ENCODE measurements at regions not wholly inside any gene's neighbourhood (a gene's known extent, or its start where the extent isn't known, plus 50 kb on each side); places are given as distances from the start of the nearest gene placed in this dataset.

DNA sequence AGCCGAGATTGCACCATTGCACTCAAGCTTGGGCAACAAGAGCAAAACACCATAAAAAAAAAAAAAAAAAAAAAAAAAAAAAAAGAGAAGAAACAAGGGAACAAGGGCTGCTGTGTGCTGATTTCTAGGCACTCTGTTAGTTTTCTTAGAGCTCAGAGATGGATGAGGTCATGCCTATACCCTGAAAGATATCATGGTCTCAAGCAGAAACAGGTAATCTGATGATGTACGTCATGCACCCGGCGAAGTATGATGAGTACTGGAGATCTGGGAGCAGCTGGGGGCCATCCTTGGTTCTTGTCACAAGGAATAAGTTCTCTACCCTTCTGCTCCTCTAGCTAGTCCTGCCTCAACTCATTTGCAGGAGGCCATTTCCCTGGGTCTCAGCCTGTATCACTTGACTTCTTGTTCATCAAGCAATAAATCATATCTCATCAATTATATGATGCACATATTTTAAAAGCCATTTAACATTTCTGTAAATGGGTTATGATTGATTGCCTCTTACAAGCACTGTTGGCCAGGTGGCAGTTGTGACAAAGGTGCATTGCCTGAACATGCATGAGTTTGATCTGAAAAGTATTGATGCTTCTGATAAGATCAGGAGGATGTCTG is 517.2 kb downstream of the DHX35 start:
- Histone ChIP-seq H3K27ac (no peak overlapping the region), H3K4me3 (no peak overlapping the region)
- DNase-seq (ENCODE audit: low spot score) = no peak
- TF ChIP-seq, protein P1, sequence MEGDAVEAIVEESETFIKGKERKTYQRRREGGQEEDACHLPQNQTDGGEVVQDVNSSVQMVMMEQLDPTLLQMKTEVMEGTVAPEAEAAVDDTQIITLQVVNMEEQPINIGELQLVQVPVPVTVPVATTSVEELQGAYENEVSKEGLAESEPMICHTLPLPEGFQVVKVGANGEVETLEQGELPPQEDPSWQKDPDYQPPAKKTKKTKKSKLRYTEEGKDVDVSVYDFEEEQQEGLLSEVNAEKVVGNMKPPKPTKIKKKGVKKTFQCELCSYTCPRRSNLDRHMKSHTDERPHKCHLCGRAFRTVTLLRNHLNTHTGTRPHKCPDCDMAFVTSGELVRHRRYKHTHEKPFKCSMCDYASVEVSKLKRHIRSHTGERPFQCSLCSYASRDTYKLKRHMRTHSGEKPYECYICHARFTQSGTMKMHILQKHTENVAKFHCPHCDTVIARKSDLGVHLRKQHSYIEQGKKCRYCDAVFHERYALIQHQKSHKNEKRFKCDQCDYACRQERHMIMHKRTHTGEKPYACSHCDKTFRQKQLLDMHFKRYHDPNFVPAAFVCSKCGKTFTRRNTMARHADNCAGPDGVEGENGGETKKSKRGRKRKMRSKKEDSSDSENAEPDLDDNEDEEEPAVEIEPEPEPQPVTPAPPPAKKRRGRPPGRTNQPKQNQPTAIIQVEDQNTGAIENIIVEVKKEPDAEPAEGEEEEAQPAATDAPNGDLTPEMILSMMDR (IDR thresholded peaks at IDR 0.05) = no peak

DNA sequence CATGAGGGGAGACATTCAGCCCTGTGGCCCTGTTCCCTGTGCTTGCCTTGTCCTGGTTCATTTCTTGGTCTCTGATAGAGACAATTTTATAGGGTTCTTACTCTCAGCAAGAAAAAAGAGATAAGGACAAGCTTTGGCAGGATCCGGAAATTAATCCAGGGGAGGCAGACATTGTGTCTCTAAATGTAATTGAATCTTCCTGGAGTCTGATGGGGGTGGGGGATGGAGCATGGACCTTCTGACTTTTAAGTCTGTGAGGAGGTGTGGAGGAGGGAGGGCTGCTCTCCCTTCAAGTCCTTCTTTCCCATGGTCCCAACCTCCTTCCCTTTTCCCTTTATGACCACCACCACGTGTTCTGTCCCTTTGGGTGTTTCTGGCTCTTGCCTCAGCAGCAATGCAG is 512.7 kb downstream of the DHX35 start:
- DNase-seq (ENCODE audit: low spot score) = no peak
- Histone ChIP-seq H3K27ac (no peak overlapping the region), H3K4me3 (no peak overlapping the region)
- TF ChIP-seq, protein P1 (IDR thresholded peaks at IDR 0.05) = no peak

DNA sequence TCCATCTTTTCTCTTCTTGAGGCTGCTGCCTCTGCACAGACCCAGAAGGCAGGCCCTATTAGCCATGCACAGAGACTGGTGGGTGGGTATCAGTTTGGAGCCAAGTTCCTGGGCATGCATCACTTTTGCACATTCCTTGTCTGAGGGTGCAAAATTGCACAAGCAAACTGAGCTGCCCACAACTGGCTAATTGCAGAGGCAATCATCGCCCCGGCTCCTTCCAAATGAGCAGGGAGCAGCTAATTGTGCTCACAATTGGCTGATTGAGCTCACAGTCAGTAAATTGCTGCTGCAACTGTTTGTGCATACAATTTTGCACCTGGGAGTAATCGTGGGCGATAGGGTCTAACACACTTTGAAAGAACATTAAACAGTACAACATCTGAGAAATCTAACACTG is 511.4 kb downstream of the DHX35 start:
- DNase-seq (ENCODE audit: low spot score) = no peak
- Histone ChIP-seq H3K4me3 (no peak overlapping the region), H3K27ac (no peak overlapping the region)
- TF ChIP-seq, protein P1 (IDR thresholded peaks at IDR 0.05) = no peak

DNA sequence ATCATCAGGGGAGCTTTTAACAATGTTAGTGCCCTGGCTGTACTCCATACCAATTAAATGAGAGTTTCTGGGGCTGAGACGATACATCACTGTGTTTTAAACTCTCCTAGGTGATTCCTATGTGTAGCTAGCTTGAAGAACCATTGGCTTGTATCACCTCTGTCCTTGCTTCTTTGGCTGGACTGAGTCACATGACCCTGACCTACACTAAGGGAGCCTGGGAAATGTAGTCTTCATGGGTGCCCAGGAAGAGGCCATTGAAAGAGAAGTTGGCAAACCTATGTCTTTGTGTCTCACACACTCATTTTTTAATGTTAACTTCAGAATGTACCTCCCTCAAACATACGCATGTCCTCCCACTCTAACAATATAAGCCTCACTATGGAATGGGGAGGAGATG is 506.6 kb downstream of the DHX35 start:
- Histone ChIP-seq H3K4me3 (no peak overlapping the region), H3K27ac (no peak overlapping the region)
- DNase-seq (ENCODE audit: low spot score) = no peak
- TF ChIP-seq, protein P1 (IDR thresholded peaks at IDR 0.05) = no peak

DNA sequence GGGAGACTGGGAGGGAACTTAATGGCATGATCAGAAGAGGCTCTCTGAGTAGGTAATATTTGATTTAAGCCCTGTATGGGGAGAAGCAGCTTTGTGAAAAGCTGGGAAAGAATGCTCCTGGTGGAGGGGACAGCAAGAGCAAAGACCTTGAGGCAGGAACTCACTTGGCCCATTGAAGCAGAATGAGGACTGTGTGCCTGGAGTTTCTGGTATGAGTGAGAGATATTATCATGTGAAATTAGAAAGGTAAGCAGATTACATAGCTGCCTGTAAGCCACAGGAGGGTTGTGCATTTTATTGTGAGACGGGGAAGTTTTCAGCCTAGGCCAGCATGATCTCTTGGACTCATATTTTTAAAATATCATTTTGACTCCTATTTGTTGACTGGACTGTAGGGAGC is 502.1 kb downstream of the DHX35 start:
- Histone ChIP-seq H3K4me3 (no peak overlapping the region), H3K27ac (no peak overlapping the region)
- TF ChIP-seq, protein P1 (IDR thresholded peaks at IDR 0.05) = no peak
- no peak for DNase-seq (ENCODE audit: low spot score)

DNA sequence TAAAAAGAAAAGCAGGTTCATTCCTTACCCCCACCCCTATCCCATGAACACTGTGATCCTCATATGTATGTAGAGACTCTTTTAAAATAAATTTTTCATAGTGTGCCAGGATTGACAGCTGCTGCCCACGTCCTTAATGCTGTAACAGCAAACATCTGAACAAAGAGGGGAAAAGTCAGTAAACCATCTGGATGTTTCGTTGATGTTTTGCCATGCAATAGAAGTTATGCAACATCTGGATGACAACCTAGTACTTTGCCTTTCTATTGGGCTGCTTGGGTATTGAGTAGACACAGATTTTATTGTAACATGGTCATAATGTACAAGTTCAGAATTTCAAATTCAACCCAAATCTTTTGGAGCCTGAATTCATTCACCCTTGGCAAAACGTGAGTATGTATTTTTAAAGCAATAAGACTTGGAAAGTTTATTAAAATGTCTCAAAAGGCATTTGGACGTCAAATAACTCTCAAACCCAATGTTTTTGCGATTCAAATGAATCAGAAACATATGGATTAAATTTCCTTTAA is 500.3 kb downstream of the DHX35 start:
- no peak overlapping the region for H3K4me3 ChIP-seq
- TF ChIP-seq, protein P1 (IDR thresholded peaks at IDR 0.05) = no peak
- no peak for DNase-seq (ENCODE audit: low spot score)
- H3K27ac ChIP-seq = no peak overlapping the region

DNA sequence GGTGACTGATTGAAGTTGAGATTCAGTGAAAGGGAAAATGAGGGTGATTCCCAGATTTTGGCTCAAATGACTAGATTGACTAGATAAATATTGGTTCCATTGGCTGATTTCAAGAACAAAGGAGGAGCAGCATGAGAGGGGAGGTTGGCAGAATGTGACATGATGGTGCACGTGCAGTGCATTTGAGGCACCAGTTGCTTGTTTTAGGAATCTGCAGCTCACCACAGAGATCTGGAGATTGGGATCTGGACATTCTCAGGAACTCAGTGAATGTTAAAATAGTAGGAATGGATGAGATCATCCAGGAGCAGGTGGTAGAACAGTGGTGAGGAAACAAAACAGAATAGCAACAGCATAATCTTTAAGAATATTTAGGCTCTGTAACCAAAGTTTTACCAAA is 496.3 kb downstream of the DHX35 start:
- Histone ChIP-seq H3K27ac (no peak overlapping the region), H3K4me3 (no peak overlapping the region)
- DNase-seq (ENCODE audit: low spot score) = no peak
- TF ChIP-seq, protein P1 (IDR thresholded peaks at IDR 0.05) = no peak

Measured in coronary artery (tissue), 2 donors.